ENCODE measurements at regions not wholly inside any gene's neighbourhood (a gene's known extent, or its start where the extent isn't known, plus 50 kb on each side); places are given as distances from the start of the nearest gene placed in this dataset.

DNA sequence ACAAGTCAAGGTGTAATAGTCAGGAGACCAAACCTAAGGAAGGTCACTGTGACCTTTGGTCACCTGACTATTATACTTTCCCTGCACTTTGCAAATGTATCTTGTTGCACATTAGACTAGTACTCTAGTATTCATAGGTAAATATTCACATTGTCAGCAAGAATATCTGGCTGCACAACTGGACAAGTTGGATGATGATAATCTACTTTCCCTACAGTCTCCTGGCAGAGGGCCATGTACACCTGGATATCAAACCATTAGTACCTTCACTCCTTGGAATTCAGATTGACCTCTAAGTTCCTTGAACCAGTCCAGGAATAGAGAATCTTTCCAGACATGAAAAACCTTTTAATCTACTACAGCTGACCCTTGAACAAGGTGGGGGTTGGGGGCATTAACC lies 344.8 kb downstream of the DEPDC1B start:
- Histone ChIP-seq H3K27me3 (ENCODE audit: control insufficient read depth, insufficient read depth, low read length) (no peaks in the 10 kb centered on the region), H3K79me2 (ENCODE audit: control insufficient read depth, insufficient read depth, low read length) (no peaks in the 10 kb centered on the region), H3K9me3 (ENCODE audit: control insufficient read depth, insufficient read depth, low read depth, low read length) (no peaks in the 10 kb centered on the region), H3K4me3 (replicated peaks in 1 of 4; ENCODE audit: control extremely low read depth in 1 of 4, insufficient read depth in 1 of 4, low read depth in 3 of 4, low read length in 4 of 4) (no peak overlapping the region), H3K27ac (ENCODE audit: insufficient read depth, low read length) (no peak overlapping the region), H3K4me1 (ENCODE audit: control insufficient read depth, extremely low read depth, insufficient read depth, low read length) (no peaks in the 10 kb centered on the region), H3K4me2 (ENCODE audit: extremely low read depth, insufficient read depth, low read length) (no peak overlapping the region), H3K36me3 (ENCODE audit: control insufficient read depth, insufficient read depth, low read length) (no peaks in the 10 kb centered on the region), H2AFZ (ENCODE audit: low read length) (no peak overlapping the region), H4K20me1 (ENCODE audit: control insufficient read depth, extremely low read depth, insufficient read depth, low read length) (no peaks in the 10 kb centered on the region), H3K9ac (ENCODE audit: insufficient read depth, low read length) (no peak overlapping the region)
- no peak for DNase-seq (ENCODE audit: low read depth in 2 of 2)
- TF ChIP-seq EZH2 (IDR thresholded peaks at IDR 0.05; ENCODE audit: low read length, missing control alignments): no peak
- TF ChIP-seq, protein P1, sequence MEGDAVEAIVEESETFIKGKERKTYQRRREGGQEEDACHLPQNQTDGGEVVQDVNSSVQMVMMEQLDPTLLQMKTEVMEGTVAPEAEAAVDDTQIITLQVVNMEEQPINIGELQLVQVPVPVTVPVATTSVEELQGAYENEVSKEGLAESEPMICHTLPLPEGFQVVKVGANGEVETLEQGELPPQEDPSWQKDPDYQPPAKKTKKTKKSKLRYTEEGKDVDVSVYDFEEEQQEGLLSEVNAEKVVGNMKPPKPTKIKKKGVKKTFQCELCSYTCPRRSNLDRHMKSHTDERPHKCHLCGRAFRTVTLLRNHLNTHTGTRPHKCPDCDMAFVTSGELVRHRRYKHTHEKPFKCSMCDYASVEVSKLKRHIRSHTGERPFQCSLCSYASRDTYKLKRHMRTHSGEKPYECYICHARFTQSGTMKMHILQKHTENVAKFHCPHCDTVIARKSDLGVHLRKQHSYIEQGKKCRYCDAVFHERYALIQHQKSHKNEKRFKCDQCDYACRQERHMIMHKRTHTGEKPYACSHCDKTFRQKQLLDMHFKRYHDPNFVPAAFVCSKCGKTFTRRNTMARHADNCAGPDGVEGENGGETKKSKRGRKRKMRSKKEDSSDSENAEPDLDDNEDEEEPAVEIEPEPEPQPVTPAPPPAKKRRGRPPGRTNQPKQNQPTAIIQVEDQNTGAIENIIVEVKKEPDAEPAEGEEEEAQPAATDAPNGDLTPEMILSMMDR (conservative IDR thresholded peaks at IDR 0.05 in 1 of 2, IDR thresholded peaks at IDR 0.05 in 1 of 2; ENCODE audit: low read depth in 1 of 2, low read length in 2 of 2): no peak

- TF ChIP-seq, protein P1 (conservative IDR thresholded peaks at IDR 0.05 in 1 of 2, IDR thresholded peaks at IDR 0.05 in 1 of 2; ENCODE audit: low read depth in 1 of 2, low read length in 2 of 2): no peak
- TF ChIP-seq EZH2 (IDR thresholded peaks at IDR 0.05; ENCODE audit: low read length, missing control alignments): no peak
- no peak overlapping the region for H3K9ac ChIP-seq (ENCODE audit: insufficient read depth, low read length)
- no peaks in the 10 kb centered on the region for H3K79me2 ChIP-seq (ENCODE audit: control insufficient read depth, insufficient read depth, low read length)
- H3K4me2 ChIP-seq (ENCODE audit: extremely low read depth, insufficient read depth, low read length): no peak overlapping the region
- no peak overlapping the region for H3K4me3 ChIP-seq (replicated peaks in 1 of 4; ENCODE audit: control extremely low read depth in 1 of 4, insufficient read depth in 1 of 4, low read depth in 3 of 4, low read length in 4 of 4)
- no peak for DNase-seq (ENCODE audit: low read depth in 2 of 2)
- H2AFZ ChIP-seq (ENCODE audit: low read length): no peak overlapping the region
- H3K27ac ChIP-seq (ENCODE audit: insufficient read depth, low read length): no peak overlapping the region
- no peaks in the 10 kb centered on the region for H3K4me1 ChIP-seq (ENCODE audit: control insufficient read depth, extremely low read depth, insufficient read depth, low read length)
- no peaks in the 10 kb centered on the region for H3K27me3 ChIP-seq (ENCODE audit: control insufficient read depth, insufficient read depth, low read length)
- H4K20me1 ChIP-seq (ENCODE audit: control insufficient read depth, extremely low read depth, insufficient read depth, low read length): no peaks in the 10 kb centered on the region
- H3K36me3 ChIP-seq (ENCODE audit: control insufficient read depth, insufficient read depth, low read length): no peaks in the 10 kb centered on the region
- no peaks in the 10 kb centered on the region for H3K9me3 ChIP-seq (ENCODE audit: control insufficient read depth, insufficient read depth, low read depth, low read length)
Measured at GRCh38 chr5:60354311-60354710, 345.7 kb downstream of the DEPDC1B start.

DNA sequence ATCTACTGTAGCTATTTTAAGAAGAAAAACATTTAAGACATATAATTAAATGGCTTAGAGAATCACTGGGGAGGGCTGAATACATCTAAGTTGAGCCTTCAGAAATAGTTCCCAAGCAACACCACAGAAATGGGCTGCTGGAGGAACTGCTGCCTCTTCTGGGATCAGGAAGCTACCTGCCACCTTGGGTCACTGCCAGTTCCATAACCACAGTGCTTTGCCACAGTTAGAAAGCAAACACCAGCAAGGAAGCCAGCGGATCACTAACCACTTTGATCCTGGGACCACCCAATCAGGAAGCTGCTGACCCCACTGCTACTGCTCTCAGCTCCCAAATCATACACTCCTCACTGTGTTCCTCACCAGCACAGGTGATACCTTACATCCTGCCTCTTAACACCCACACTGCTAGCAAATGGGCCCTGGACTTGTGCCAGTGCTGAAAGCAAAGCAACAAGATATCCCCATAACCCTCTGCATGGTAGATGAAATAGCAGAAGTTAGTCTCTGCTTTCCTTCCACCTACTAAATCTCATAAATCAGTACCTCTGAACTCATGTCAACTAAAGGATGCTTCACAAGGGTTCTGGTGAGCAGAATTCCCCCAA lies 346.9 kb downstream of the DEPDC1B start:
- Histone ChIP-seq H3K36me3 (ENCODE audit: control insufficient read depth, insufficient read depth, low read length) (no peaks in the 10 kb centered on the region), H4K20me1 (ENCODE audit: control insufficient read depth, extremely low read depth, insufficient read depth, low read length) (no peaks in the 10 kb centered on the region), H3K4me3 (replicated peaks in 1 of 4; ENCODE audit: control extremely low read depth in 1 of 4, insufficient read depth in 1 of 4, low read depth in 3 of 4, low read length in 4 of 4) (no peak overlapping the region), H3K9me3 (ENCODE audit: control insufficient read depth, insufficient read depth, low read depth, low read length) (no peaks in the 10 kb centered on the region), H2AFZ (ENCODE audit: low read length) (no peak overlapping the region), H3K4me2 (ENCODE audit: extremely low read depth, insufficient read depth, low read length) (no peak overlapping the region), H3K27ac (ENCODE audit: insufficient read depth, low read length) (no peak overlapping the region), H3K4me1 (ENCODE audit: control insufficient read depth, extremely low read depth, insufficient read depth, low read length) (no peaks in the 10 kb centered on the region), H3K9ac (ENCODE audit: insufficient read depth, low read length) (no peak overlapping the region), H3K27me3 (ENCODE audit: control insufficient read depth, insufficient read depth, low read length) (no peaks in the 10 kb centered on the region), H3K79me2 (ENCODE audit: control insufficient read depth, insufficient read depth, low read length) (no peaks in the 10 kb centered on the region)
- TF ChIP-seq EZH2 (IDR thresholded peaks at IDR 0.05; ENCODE audit: low read length, missing control alignments): no peak
- TF ChIP-seq, protein P1 (conservative IDR thresholded peaks at IDR 0.05 in 1 of 2, IDR thresholded peaks at IDR 0.05 in 1 of 2; ENCODE audit: low read depth in 1 of 2, low read length in 2 of 2): no peak
- DNase-seq (ENCODE audit: low read depth in 2 of 2): no peak
